ENCODE measurements at regions not wholly inside any gene's neighbourhood (a gene's known extent, or its start where the extent isn't known, plus 50 kb on each side); places are given as distances from the start of the nearest gene placed in this dataset.
"Not testable (repeated sequence)": the region's sequence is repeated elsewhere in the genome, so short reads cannot be mapped to it uniquely, and the experiment has no call there.

GRCh38 chr1:245102149-245102548 is 52.6 kb upstream of the KIF26B start:
- H2AFZ ChIP-seq (ENCODE audit: low read depth); H3K4me1 ChIP-seq (ENCODE audit: low read depth, poor library complexity, severe bottlenecking); H3K4me2 ChIP-seq; H3K79me2 ChIP-seq (ENCODE audit: insufficient read depth, low read depth); H3K27me3 ChIP-seq (ENCODE audit: insufficient read depth, low read depth); H4K20me1 ChIP-seq (ENCODE audit: insufficient read depth); H3K27ac ChIP-seq; H3K36me3 ChIP-seq (ENCODE audit: insufficient read depth); H3K4me3 ChIP-seq (IDR thresholded peaks at IDR 0.05; ENCODE audit: insufficient read depth, low read depth, low read length); H3K9ac ChIP-seq: not testable (repeated sequence)

- no peaks in the 10 kb centered on the region for H3K36me3 ChIP-seq (ENCODE audit: insufficient read depth)
- H3K9ac ChIP-seq = no peak overlapping the region
- no peaks in the 10 kb centered on the region for H3K79me2 ChIP-seq (ENCODE audit: insufficient read depth, low read depth)
- H3K4me1 ChIP-seq (ENCODE audit: low read depth, poor library complexity, severe bottlenecking) = no peaks in the 10 kb centered on the region
- H3K4me3 ChIP-seq (IDR thresholded peaks at IDR 0.05; ENCODE audit: insufficient read depth, low read depth, low read length) = no peak overlapping the region
- H4K20me1 ChIP-seq (ENCODE audit: insufficient read depth) = no peaks in the 10 kb centered on the region
- H3K27me3 ChIP-seq (ENCODE audit: insufficient read depth, low read depth) = no peaks in the 10 kb centered on the region
- no peak overlapping the region for H2AFZ ChIP-seq (ENCODE audit: low read depth)
- no peak overlapping the region for H3K4me2 ChIP-seq
- TF ChIP-seq CTCF (conservative IDR thresholded peaks at IDR 0.05; ENCODE audit: low read depth, low read length) = no peak
- H3K27ac ChIP-seq = no peak overlapping the region
These were observed 55.4 kb upstream of the KIF26B start for GRCh38 chr1:245099401-245099800.

- Histone ChIP-seq H3K4me1 (ENCODE audit: low read depth, poor library complexity, severe bottlenecking) (no peaks in the 10 kb centered on the region), H4K20me1 (ENCODE audit: insufficient read depth) (no peaks in the 10 kb centered on the region), H3K4me2 (no peak overlapping the region), H3K36me3 (ENCODE audit: insufficient read depth) (no peaks in the 10 kb centered on the region), H3K27me3 (ENCODE audit: insufficient read depth, low read depth) (no peaks in the 10 kb centered on the region), H3K9ac (no peak overlapping the region), H3K27ac (no peak overlapping the region), H3K79me2 (ENCODE audit: insufficient read depth, low read depth) (no peaks in the 10 kb centered on the region), H2AFZ (ENCODE audit: low read depth) (no peak overlapping the region), H3K4me3 (IDR thresholded peaks at IDR 0.05; ENCODE audit: insufficient read depth, low read depth, low read length) (no peak overlapping the region)
- no peak for TF ChIP-seq CTCF (conservative IDR thresholded peaks at IDR 0.05; ENCODE audit: low read depth, low read length)
These were observed 55.9 kb upstream of the KIF26B start for GRCh38 chr1:245098924-245099323.

- Histone ChIP-seq H3K27ac (no peak overlapping the region), H2AFZ (ENCODE audit: low read depth) (no peak overlapping the region), H4K20me1 (ENCODE audit: insufficient read depth) (no peaks in the 10 kb centered on the region), H3K9ac (no peak overlapping the region), H3K36me3 (ENCODE audit: insufficient read depth) (no peaks in the 10 kb centered on the region), H3K79me2 (ENCODE audit: insufficient read depth, low read depth) (no peaks in the 10 kb centered on the region), H3K4me3 (IDR thresholded peaks at IDR 0.05; ENCODE audit: insufficient read depth, low read depth, low read length) (no peak overlapping the region), H3K27me3 (ENCODE audit: insufficient read depth, low read depth) (no peaks in the 10 kb centered on the region), H3K4me1 (ENCODE audit: low read depth, poor library complexity, severe bottlenecking) (no peaks in the 10 kb centered on the region), H3K4me2 (no peak overlapping the region)
- no peak for TF ChIP-seq CTCF (conservative IDR thresholded peaks at IDR 0.05; ENCODE audit: low read depth, low read length)
These were observed 58.3 kb upstream of the KIF26B start for GRCh38 chr1:245096311-245097066.

- H3K4me2 ChIP-seq = no peak overlapping the region
- H3K4me1 ChIP-seq (ENCODE audit: low read depth, poor library complexity, severe bottlenecking) = no peaks in the 10 kb centered on the region
- H3K4me3 ChIP-seq (IDR thresholded peaks at IDR 0.05; ENCODE audit: insufficient read depth, low read depth, low read length) = no peak overlapping the region
- H3K27ac ChIP-seq = no peak overlapping the region
- H3K27me3 ChIP-seq (ENCODE audit: insufficient read depth, low read depth) = no peaks in the 10 kb centered on the region
- H2AFZ ChIP-seq (ENCODE audit: low read depth) = no peak overlapping the region
- no peaks in the 10 kb centered on the region for H4K20me1 ChIP-seq (ENCODE audit: insufficient read depth)
- TF ChIP-seq CTCF (conservative IDR thresholded peaks at IDR 0.05; ENCODE audit: low read depth, low read length) = no peak
- no peak overlapping the region for H3K9ac ChIP-seq
- no peaks in the 10 kb centered on the region for H3K79me2 ChIP-seq (ENCODE audit: insufficient read depth, low read depth)
- H3K36me3 ChIP-seq (ENCODE audit: insufficient read depth) = no peaks in the 10 kb centered on the region
These were observed 58.9 kb upstream of the KIF26B start for GRCh38 chr1:245095903-245096302.

Data from KMS-11 (cell line).